ENCODE measurements at regions not wholly inside any gene's neighbourhood (a gene's known extent, or its start where the extent isn't known, plus 50 kb on each side); places are given as distances from the start of the nearest gene placed in this dataset.

DNA sequence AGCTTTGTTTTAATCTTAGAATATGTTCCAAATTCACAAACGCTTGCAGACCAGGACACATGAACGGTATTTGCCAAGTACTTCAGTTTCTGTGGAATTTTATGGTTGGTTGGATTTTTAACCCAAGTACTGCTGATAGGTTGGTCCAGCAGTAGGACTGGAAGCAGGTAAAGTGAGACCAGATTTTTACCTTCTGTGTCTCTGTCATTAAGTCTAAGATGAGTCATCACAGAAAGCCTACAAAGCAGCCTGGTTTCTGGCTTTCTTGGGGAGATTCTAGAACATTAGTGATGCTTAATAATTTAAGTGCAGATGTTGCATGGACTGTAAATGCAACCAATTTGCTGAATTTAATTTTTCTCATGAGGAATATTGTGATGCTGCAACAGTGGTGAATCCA, 100.5 kb downstream of the SCG2 start:
- Histone ChIP-seq H3K79me2 (ENCODE audit: control insufficient read depth, insufficient read depth, low read length) (no peaks in the 10 kb centered on the region), H3K4me1 (ENCODE audit: control insufficient read depth, insufficient read depth, low read length) (no peaks in the 10 kb centered on the region), H3K27me3 (replicated peaks in 1 of 2; ENCODE audit: control insufficient read depth in 2 of 2, insufficient read depth in 2 of 2, low read length in 1 of 2) (no peaks in the 10 kb centered on the region; a peak in 1 of 4 replicates), H3K9ac (ENCODE audit: control insufficient read depth, insufficient read depth, low read length) (no peak overlapping the region), H3K4me2 (ENCODE audit: control insufficient read depth, insufficient read depth) (no peak overlapping the region), H3K36me3 (ENCODE audit: control insufficient read depth in 2 of 2, insufficient read depth in 2 of 2, low read length in 1 of 2) (no peaks in the 10 kb centered on the region), H3K4me3 (no peak overlapping the region), H3K27ac (ENCODE audit: control insufficient read depth, insufficient read depth) (no peak overlapping the region), H3K9me3 (replicated peaks; ENCODE audit: control insufficient read depth, insufficient read depth, low read length) (no peaks in the 10 kb centered on the region), H2AFZ (ENCODE audit: control insufficient read depth, low read depth, low read length) (no peak overlapping the region), H4K20me1 (ENCODE audit: control insufficient read depth, insufficient read depth) (no peaks in the 10 kb centered on the region)
- DNase-seq (ENCODE audit: low read depth, low spot score) (no peak), FAIRE-seq (no peak), ATAC-seq (no peak)
- no TSS peak for BruUV-seq (replicated peaks)
- ChIA-PET RAD21 (ENCODE audit: unreplicated experiment) (no interaction called here), SMC1A (ENCODE audit: uncharacterized antibody, unreplicated experiment) (interaction anchor here (0.7 kb wide), 1 partner anchor 12 kb away, joined by 3 read pairs; no protein-coding TSS in a partner anchor), CTCF (interaction anchor here (1.0 kb wide), 1 partner anchor 11 kb away, joined by 3 read pairs; no protein-coding TSS in a partner anchor), POLR2A (no interaction called here)
- intact Hi-C loops (cut with micrococcal nuclease; ENCODE audit: unreplicated experiment): no loop called here
- WGBS (ENCODE audit: insufficient coverage, insufficient replicate concordance, low lambda C conversion rate, missing lambda C conversion rate): 67% methylated on average over 2 of the region's 2 CpGs
- TF ChIP-seq FOS (IDR thresholded peaks at IDR 0.05; ENCODE audit: borderline replicate concordance, extremely low read depth, insufficient read length) (no peak), POLR2A (IDR thresholded peaks at IDR 0.05; ENCODE audit: low read depth, low read length) (no peak), EGR1 (IDR thresholded peaks at IDR 0.05; ENCODE audit: borderline replicate concordance in 1 of 2, low read depth in 2 of 2, low read length in 2 of 2) (no peak), ETV6 (conservative IDR thresholded peaks at IDR 0.05 in 1 of 2, IDR thresholded peaks at IDR 0.05 in 1 of 2; ENCODE audit: borderline replicate concordance in 1 of 2, low read depth in 1 of 2) (no peak), CHD4 (IDR thresholded peaks at IDR 0.05) (no peak), SIX5 (IDR thresholded peaks at IDR 0.05; ENCODE audit: low read depth, low read length, severe bottlenecking) (no peak), SPI1 (IDR thresholded peaks at IDR 0.05; ENCODE audit: borderline replicate concordance, insufficient read depth, low read depth, low read length) (no peak), RAD21 (IDR thresholded peaks at IDR 0.05; ENCODE audit: insufficient read depth, low read depth, low read length) (no peak), NR2C1 (IDR thresholded peaks at IDR 0.05) (no peak), E2F8 (IDR thresholded peaks at IDR 0.05; ENCODE audit: low read depth, partially characterized antibody) (no peak), CUX1 (IDR thresholded peaks at IDR 0.05; ENCODE audit: insufficient replicate concordance, low read depth, low read length) (no peak), CREB1 (IDR thresholded peaks at IDR 0.05; ENCODE audit: low read depth) (no peak), IRF4 (IDR thresholded peaks at IDR 0.05; ENCODE audit: low read depth, low read length) (no peak), PAX8 (IDR thresholded peaks at IDR 0.05) (no peak)
- TF ChIP-seq, protein P1, sequence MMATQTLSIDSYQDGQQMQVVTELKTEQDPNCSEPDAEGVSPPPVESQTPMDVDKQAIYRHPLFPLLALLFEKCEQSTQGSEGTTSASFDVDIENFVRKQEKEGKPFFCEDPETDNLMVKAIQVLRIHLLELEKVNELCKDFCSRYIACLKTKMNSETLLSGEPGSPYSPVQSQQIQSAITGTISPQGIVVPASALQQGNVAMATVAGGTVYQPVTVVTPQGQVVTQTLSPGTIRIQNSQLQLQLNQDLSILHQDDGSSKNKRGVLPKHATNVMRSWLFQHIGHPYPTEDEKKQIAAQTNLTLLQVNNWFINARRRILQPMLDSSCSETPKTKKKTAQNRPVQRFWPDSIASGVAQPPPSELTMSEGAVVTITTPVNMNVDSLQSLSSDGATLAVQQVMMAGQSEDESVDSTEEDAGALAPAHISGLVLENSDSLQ (IDR thresholded peaks at IDR 0.05): no peak
- in situ Hi-C loops (cut with MboI): no loop called here

All from GM12878 (cell line).